GM10266 (cell line): ENCODE measurements at regions not wholly inside any gene's neighbourhood (a gene's known extent, or its start where the extent isn't known, plus 50 kb on each side); places are given as distances from the start of the nearest gene placed in this dataset.
"Not testable (repeated sequence)": the region's sequence is repeated elsewhere in the genome, so short reads cannot be mapped to it uniquely, and the experiment has no call there.

Source experiments
- DNase-seq: peaks from one replicate; pipeline ENCODE4 v3.0.0; 2012; ENCODE audit errors: extremely low spot score
- CTCF ChIP-seq: IDR thresholded peaks from 2 replicates; pipeline ENCODE4 v1.5.1; 2012; ENCODE audit warnings: mild to moderate bottlenecking, low read depth; ENCODE audit not compliant: control insufficient read depth, insufficient read depth; ENCODE audit errors: missing control alignments

GRCh38 chr16:49952386-49952785 is 72.6 kb upstream of the CNEP1R1 start:
- no peak for DNase-seq
- no peak for TF ChIP-seq CTCF

- TF ChIP-seq CTCF, result no peak
- DNase-seq, result no peak
Measured at GRCh38 chr16:49953090-49953489, 71.9 kb upstream of the CNEP1R1 start.

GRCh38 chr16:49955858-49956257 is 69.2 kb upstream of the CNEP1R1 start:
- TF ChIP-seq CTCF, result no peak
- no peak for DNase-seq

- no peak for DNase-seq
- TF ChIP-seq CTCF, result no peak
Measured at GRCh38 chr16:49956915-49957314, 68.1 kb upstream of the CNEP1R1 start.

GRCh38 chr16:49958448-49958847 is 66.6 kb upstream of the CNEP1R1 start:
- DNase-seq, result no peak
- TF ChIP-seq CTCF, result no peak

GRCh38 chr16:49959552-49960277 is 65.3 kb upstream of the CNEP1R1 start:
- DNase-seq, result no peak
- no peak for TF ChIP-seq CTCF

GRCh38 chr16:49961089-49961488 is 63.9 kb upstream of the CNEP1R1 start:
- no peak for TF ChIP-seq CTCF
- no peak for DNase-seq

GRCh38 chr16:49962566-49962965 is 62.5 kb upstream of the CNEP1R1 start:
- DNase-seq, result not testable (repeated sequence)
